K562 (cell line): ENCODE measurements at regions not wholly inside any gene's neighbourhood (a gene's known extent, or its start where the extent isn't known, plus 50 kb on each side); places are given as distances from the start of the nearest gene placed in this dataset.

Experiments
- ATAC-seq: fragments of 200-7000 bp; cut with Tn5 transposase; 3 replicates; pipeline ENCODE4 v1.9.1; 2020; ENCODE audit warnings: moderate library complexity
- BruUV-seq: library from RNA; stranded (reverse); fragments of 400-500 nt; replicated peaks from 2 replicates; lab custom pipeline; 2021; lab: Mats Ljungman, UMichigan
- CTCF ChIA-PET: fragments of 300-600 bp; formaldehyde crosslinking; extraction: SDS; loops from one replicate; lab custom pipeline; 2021; ENCODE audit warnings: low intra/inter-chr PET ratio; lab: Yijun Ruan, JAX
- POLR2A ChIA-PET: fragments of 300-600, 350-650 bp; sonication (Branson Sonifier 250); formaldehyde crosslinking; extraction: SDS; loops from one replicate; lab custom pipeline; 2021; ENCODE audit warnings: antibody characterized with exemption, inconsistent platforms; lab: Yijun Ruan, JAX
- DNase-seq, 4 experiments: peaks; one replicate each; pipeline versions ENCODE4 v3.0.0 to v3.0.0-alpha.2; 2011 to 2018; ENCODE audit warnings: low spot score in 3 of 4, mixed read lengths in 3 of 4; ENCODE audit errors: extremely low read depth in 1 of 4
- FAIRE-seq: peaks from 2 replicates; lab custom pipeline; 2011; peaks lifted over from hg19 to GRCh38; lab: Jason Lieb, UNC
- H2AFZ ChIP-seq: 2 replicates; pipeline ENCODE4 v1.6.0; 2011; ENCODE audit warnings: low read depth, low read length, control low read depth, inconsistent platforms
- H3K27ac ChIP-seq: fragments of 200-600 bp; 3 replicates; pipeline ENCODE4 v1.8.0; 2011; ENCODE audit warnings: low read depth, mild to moderate bottlenecking, control low read depth, inconsistent platforms, low read length, moderate library complexity, mixed read lengths; ENCODE audit errors: extremely low read depth
- H3K27me3 ChIP-seq, 2 experiments: fragments of 300-600 bp in 1 of 2; 2 replicates in 1 of 2; 3 replicates in 1 of 2; pipeline versions ENCODE4 v1.6.0 to v1.8.0; 2011; ENCODE audit warnings: inconsistent platforms in 2 of 2, low read length in 2 of 2, mild to moderate bottlenecking in 1 of 2, mixed read lengths in 1 of 2, moderate library complexity in 1 of 2; ENCODE audit not compliant: control insufficient read depth in 2 of 2, insufficient read depth in 2 of 2
- H3K36me3 ChIP-seq: fragments of 300-600 bp; 3 replicates; pipeline ENCODE4 v1.8.0; 2011; ENCODE audit warnings: mild to moderate bottlenecking, low read length, inconsistent platforms; ENCODE audit not compliant: control insufficient read depth, insufficient read depth
- H3K4me1 ChIP-seq, 2 experiments: fragments of 200-600 bp in 1 of 2; replicated peaks in 1 of 2; 2 replicates in 1 of 2; 3 replicates in 1 of 2; pipeline versions ENCODE4 v1.5.1 to v1.8.0; 2011; ENCODE audit warnings: inconsistent platforms in 2 of 2, low read length in 2 of 2, mild to moderate bottlenecking in 1 of 2, mixed read lengths in 1 of 2, moderate library complexity in 1 of 2; ENCODE audit not compliant: control insufficient read depth in 2 of 2, insufficient read depth in 2 of 2
- H3K4me2 ChIP-seq: 2 replicates; pipeline ENCODE4 v1.6.1; 2011; ENCODE audit warnings: low read length, control low read depth, inconsistent platforms, mixed read lengths; ENCODE audit not compliant: insufficient read depth
- H3K4me3 ChIP-seq: fragments of 200-600 bp; sonication (generic), shearing (Covaris generic); 2 replicates; pipeline ENCODE4 v1.5.1; 2016; ENCODE audit warnings: control low read depth, inconsistent platforms
- H3K79me2 ChIP-seq: fragments of 200-600 bp; 3 replicates; pipeline ENCODE4 v1.8.0; 2011; ENCODE audit warnings: low read length, inconsistent platforms; ENCODE audit not compliant: control insufficient read depth, insufficient read depth
- H3K9ac ChIP-seq, 2 experiments: 2 replicates each; pipeline versions ENCODE4 v1.6.0 to v1.6.1; 2011; ENCODE audit warnings: low read depth in 2 of 2, low read length in 2 of 2, control low read depth in 1 of 2, inconsistent platforms in 1 of 2, mild to moderate bottlenecking in 1 of 2, mixed read lengths in 1 of 2; ENCODE audit not compliant: insufficient read depth in 1 of 2
- H3K9me1 ChIP-seq: one replicate; pipeline ENCODE4 v1.6.0; 2011; ENCODE audit warnings: inconsistent platforms, mild to moderate bottlenecking, low read length, moderate library complexity; ENCODE audit not compliant: control insufficient read depth, insufficient read depth
- H3K9me3 ChIP-seq: replicated peaks from 2 replicates; pipeline ENCODE4 v1.5.1; 2011; ENCODE audit warnings: low read depth, low read length, inconsistent platforms; ENCODE audit not compliant: control insufficient read depth, insufficient read depth
- H4K20me1 ChIP-seq: replicated peaks from 2 replicates; pipeline ENCODE4 v1.6.1; 2011; ENCODE audit warnings: low read length, inconsistent platforms, mixed read lengths; ENCODE audit not compliant: control insufficient read depth, insufficient read depth
- CHD7 ChIP-seq: fragments of 200-600 bp; sonication (generic); IDR thresholded peaks from one replicate; pipeline ENCODE4 v1.6.1; 2012; ENCODE audit warnings: mild to moderate bottlenecking, low read depth, low read length, inconsistent platforms
- E2F6 ChIP-seq, 2 experiments: IDR thresholded peaks; 2 replicates each; pipeline ENCODE4 v1.6.1; 2011; ENCODE audit warnings: borderline replicate concordance in 1 of 2, control low read depth in 1 of 2, low read depth in 1 of 2, low read length in 1 of 2, mild to moderate bottlenecking in 1 of 2, mixed read lengths in 1 of 2, moderate library complexity in 1 of 2; ENCODE audit not compliant: insufficient read depth in 1 of 2, insufficient read length in 1 of 2, poor library complexity in 1 of 2, severe bottlenecking in 1 of 2; ENCODE audit errors: extremely low read depth in 1 of 2
- JUND ChIP-seq, 2 experiments: IDR thresholded peaks; 2 replicates in 1 of 2; 3 replicates in 1 of 2; pipeline ENCODE4 v1.6.1; 2011; ENCODE audit warnings: borderline replicate concordance in 2 of 2, low read depth in 2 of 2, low read length in 2 of 2, improper control_type of control experiment in 1 of 2, missing biosample characterization in 1 of 2, missing genetic modification characterization in 1 of 2, missing genetic modification reagents in 1 of 2
- NR2F6 ChIP-seq: fragments of 450-650 bp; formaldehyde crosslinking; IDR thresholded peaks from 2 replicates; pipeline ENCODE4 v1.4.0; 2020; ENCODE audit warnings: mild to moderate bottlenecking
- RBM22 ChIP-seq: fragments of 200-400 bp; formaldehyde crosslinking; IDR thresholded peaks from 2 replicates; pipeline ENCODE4 v1.6.1; 2018; ENCODE audit warnings: low read length, low read depth; ENCODE audit not compliant: poor library complexity, severe bottlenecking
- SUPT5H ChIP-seq: fragments of 450-650 bp; IDR thresholded peaks from 2 replicates; pipeline ENCODE4 v1.6.1; 2016
- ZFP1 ChIP-seq: fragments of 450-650 bp; formaldehyde crosslinking; IDR thresholded peaks from 2 replicates; pipeline ENCODE4 v1.4.0; 2020; ENCODE audit warnings: mild to moderate bottlenecking, mixed read lengths
- ZNF232 ChIP-seq: sonication (generic); formaldehyde crosslinking; IDR thresholded peaks from 2 replicates; pipeline ENCODE4 v1.8.0; 2022; ENCODE audit warnings: mild to moderate bottlenecking, missing genetic modification reagents
- WGBS: fragments of 100-300 bp; shearing (Covaris generic); methylation state at CpG from one replicate; pipeline ENCODE4 v1.1.6; 2016; ENCODE audit warnings: low coverage, mixed read lengths; ENCODE audit not compliant: insufficient coverage; ENCODE audit errors: missing lambda C conversion rate; 5-methylcytosine and 5-hydroxymethylcytosine counted together
- in situ Hi-C: fragments of 300-500 bp; cut with MboI; formaldehyde crosslinking; loops from 4 replicates; pipeline ENCODE4 v1.15.0; 2018; ENCODE audit warnings: inconsistent platforms, mixed read lengths
- intact Hi-C: fragments of 100-400 bp; cut with micrococcal nuclease; formaldehyde crosslinking; loops from 2 replicates; pipeline ENCODE4 v1.14.2; 2022

GRCh38 chr10:131644864-131645658 lies 255.7 kb upstream of the PPP2R2D start:
- H3K9me1 ChIP-seq = no peaks in the 10 kb centered on the region
- peaks cover 3 to 38% of the 10 kb centered on the region in 2 experiments; a peak in 4 of 5 replicates for H3K27me3 ChIP-seq
- H4K20me1 ChIP-seq = no peaks in the 10 kb centered on the region
- no peak overlapping the region for H3K27ac ChIP-seq
- POLR2A ChIA-PET = interaction anchor here (0.6 kb wide), 1 partner anchor 25 kb away, joined by 3 read pairs; no protein-coding TSS in a partner anchor
- FAIRE-seq (no peak), ATAC-seq (no peak), DNase-seq (no peak)
- no TSS peak for BruUV-seq
- intact Hi-C loops = no loop called here
- no peak overlapping the region for H2AFZ ChIP-seq
- no peaks in the 10 kb centered on the region for H3K36me3 ChIP-seq
- CTCF ChIA-PET = no interaction called here
- no peaks in the 10 kb centered on the region for H3K9me3 ChIP-seq
- 0% methylated on average over 10 of the region's 12 CpGs for WGBS
- H3K4me2 ChIP-seq = no peak overlapping the region
- in situ Hi-C loops = no loop called here
- H3K4me1 ChIP-seq = no peaks in the 10 kb centered on the region
- H3K9ac ChIP-seq = no peak overlapping the region
- no peaks in the 10 kb centered on the region for H3K79me2 ChIP-seq
- H3K4me3 ChIP-seq = no peak overlapping the region
- TF ChIP-seq CHD7 (no peak), E2F6 (IDR thresholded peaks at IDR 0.05; ENCODE audit: borderline replicate concordance in 1 of 2, extremely low read depth in 1 of 2, insufficient read depth in 1 of 2, insufficient read length in 1 of 2, low read depth in 1 of 2, low read length in 1 of 2, poor library complexity in 1 of 2, severe bottlenecking in 1 of 2) (no peak), ZFP1 (CRISPR knock-in tag) (no peak), NR2F6 (no peak), SUPT5H (no peak), ZNF232 (CRISPR knock-in tag) (no peak), JUND (IDR thresholded peaks at IDR 0.05; ENCODE audit: borderline replicate concordance, low read depth, low read length) (no peak), JUND (tag; IDR thresholded peaks at IDR 0.05; ENCODE audit: borderline replicate concordance, low read depth, low read length) (no peak), RBM22 (no peak)
